Liver (tissue), 8 donors: ENCODE measurements at regions not wholly inside any gene's neighbourhood (a gene's known extent, or its start where the extent isn't known, plus 50 kb on each side); places are given as distances from the start of the nearest gene placed in this dataset.

Experiments used
- DNase-seq: peaks from one replicate; pipeline ENCODE4 v3.0.0-alpha.2; 2017; ENCODE audit warnings: low spot score
- H3K27ac ChIP-seq, 2 donors: one replicate each; pipeline ENCODE4 v1.7.0; 2013; ENCODE audit warnings: inconsistent platforms in 2 of 2, low read length in 2 of 2, control low read depth in 1 of 2, low read depth in 1 of 2, mild to moderate bottlenecking in 1 of 2
- H3K27me3 ChIP-seq, 4 donors: one replicate each; pipeline versions ENCODE4 v1.6.1 to v1.7.0; 2013; ENCODE audit warnings: low read length in 3 of 4, inconsistent platforms in 1 of 4, mild to moderate bottlenecking in 1 of 4, moderate library complexity in 1 of 4; ENCODE audit not compliant: control insufficient read depth in 4 of 4, insufficient read depth in 4 of 4
- H3K36me3 ChIP-seq, 4 donors: one replicate each; pipeline versions ENCODE4 v1.6.1 to v1.7.0; 2013; ENCODE audit warnings: low read length in 3 of 4, mild to moderate bottlenecking in 3 of 4, low read depth in 1 of 4, moderate library complexity in 1 of 4; ENCODE audit not compliant: control insufficient read depth in 4 of 4, insufficient read depth in 3 of 4
- H3K4me1 ChIP-seq, 4 donors: one replicate each; pipeline versions ENCODE4 v1.6.1 to v1.7.0; 2013; ENCODE audit warnings: low read length in 3 of 4, mild to moderate bottlenecking in 3 of 4, moderate library complexity in 1 of 4; ENCODE audit not compliant: control insufficient read depth in 4 of 4, insufficient read depth in 4 of 4
- H3K4me3 ChIP-seq, 3 donors: one replicate each; pipeline versions ENCODE4 v1.6.1 to v1.7.0; 2013; ENCODE audit warnings: low read length in 3 of 3, control low read depth in 1 of 3, low read depth in 1 of 3, mild to moderate bottlenecking in 1 of 3
- H3K9ac ChIP-seq, 2 donors: one replicate each; pipeline ENCODE4 v1.7.0; 2013; ENCODE audit warnings: low read length in 2 of 2, mild to moderate bottlenecking in 2 of 2, moderate library complexity in 2 of 2, control low read depth in 1 of 2, low read depth in 1 of 2
- H3K9me3 ChIP-seq, 4 donors: one replicate each; pipeline versions ENCODE4 v1.6.1 to v1.7.0; 2013; ENCODE audit warnings: low read length in 3 of 4; ENCODE audit not compliant: control insufficient read depth in 4 of 4
- ATF3 ChIP-seq: IDR thresholded peaks from 2 replicates; pipeline ENCODE4 v1.6.1; 2016; ENCODE audit warnings: antibody characterized with exemption
- EGR1 ChIP-seq, 2 donors: IDR thresholded peaks; 2 replicates each; pipeline ENCODE4 v1.6.1; 2016 to 2018; ENCODE audit warnings: antibody characterized with exemption in 2 of 2, low read depth in 2 of 2
- FOXA1 ChIP-seq: IDR thresholded peaks from 2 replicates; pipeline ENCODE4 v1.6.1; 2016; ENCODE audit warnings: antibody characterized with exemption
- FOXA2 ChIP-seq: IDR thresholded peaks from 2 replicates; pipeline ENCODE4 v1.6.1; 2016; ENCODE audit warnings: antibody characterized with exemption
- GABPA ChIP-seq, 2 donors: IDR thresholded peaks in 1 of 2; conservative IDR thresholded peaks in 1 of 2; 2 replicates each; pipeline ENCODE4 v1.6.1; 2016; ENCODE audit warnings: antibody characterized with exemption in 2 of 2, mild to moderate bottlenecking in 1 of 2, moderate library complexity in 1 of 2
- HNF4A ChIP-seq, 2 donors: conservative IDR thresholded peaks; 2 replicates each; pipeline ENCODE4 v1.6.1; 2016; ENCODE audit warnings: antibody characterized with exemption in 2 of 2, mild to moderate bottlenecking in 2 of 2
- HNF4G ChIP-seq: IDR thresholded peaks from 2 replicates; pipeline ENCODE4 v1.6.1; 2016; ENCODE audit warnings: antibody characterized with exemption
- JUND ChIP-seq, 2 donors: IDR thresholded peaks; 2 replicates each; pipeline ENCODE4 v1.6.1; 2016; ENCODE audit warnings: antibody characterized with exemption in 2 of 2
- NR2F2 ChIP-seq: IDR thresholded peaks from 2 replicates; pipeline ENCODE4 v1.6.1; 2016; ENCODE audit warnings: antibody characterized with exemption
- RAD21 ChIP-seq, 2 donors: IDR thresholded peaks; 2 replicates each; pipeline ENCODE4 v1.6.1; 2016; ENCODE audit warnings: antibody characterized with exemption in 2 of 2, mild to moderate bottlenecking in 2 of 2
- RXRA ChIP-seq, 2 donors: IDR thresholded peaks; 2 replicates each; pipeline ENCODE4 v1.6.1; 2017 to 2018; ENCODE audit warnings: antibody characterized with exemption in 2 of 2, mild to moderate bottlenecking in 1 of 2
- SP1 ChIP-seq: IDR thresholded peaks from 2 replicates; pipeline ENCODE4 v1.6.1; 2018; ENCODE audit warnings: antibody characterized with exemption, mild to moderate bottlenecking
- TAF1 ChIP-seq: conservative IDR thresholded peaks from 2 replicates; pipeline ENCODE4 v1.6.1; 2016; ENCODE audit warnings: antibody characterized with exemption, mild to moderate bottlenecking
- YY1 ChIP-seq: IDR thresholded peaks from 2 replicates; pipeline ENCODE4 v1.6.1; 2016; ENCODE audit warnings: antibody characterized with exemption, mild to moderate bottlenecking
- WGBS: extraction: QIAGEN DNeasy Blood & Tissue Kit; methylation state at CpG from one replicate; pipeline ENCODE4 v1.1.7; 2013; 5-methylcytosine and 5-hydroxymethylcytosine counted together
- TF ChIP-seq, protein P1 (sequence below): fragments of 150-350 bp; IDR thresholded peaks from 2 replicates; pipeline ENCODE4 v1.5.1; 2017; ENCODE audit warnings: improper control_type of control experiment, low read depth, low read length; ENCODE audit not compliant: missing input control
- TF ChIP-seq, protein P2 (sequence below): IDR thresholded peaks from 2 replicates; pipeline ENCODE4 v1.6.1; 2016; ENCODE audit warnings: antibody characterized with exemption, mild to moderate bottlenecking
- TF ChIP-seq, protein P3 (sequence below): IDR thresholded peaks from 2 replicates; pipeline ENCODE4 v1.6.1; 2016; ENCODE audit warnings: antibody characterized with exemption
- TF ChIP-seq, protein P4 (sequence below): IDR thresholded peaks from 2 replicates; pipeline ENCODE4 v1.6.1; 2016; ENCODE audit warnings: antibody characterized with exemption
- donor health status: healthy.
- donor health status: healthy.
- donor health status: healthy.
- donor health status: healthy.
- donor health status: healthy.

DNA sequence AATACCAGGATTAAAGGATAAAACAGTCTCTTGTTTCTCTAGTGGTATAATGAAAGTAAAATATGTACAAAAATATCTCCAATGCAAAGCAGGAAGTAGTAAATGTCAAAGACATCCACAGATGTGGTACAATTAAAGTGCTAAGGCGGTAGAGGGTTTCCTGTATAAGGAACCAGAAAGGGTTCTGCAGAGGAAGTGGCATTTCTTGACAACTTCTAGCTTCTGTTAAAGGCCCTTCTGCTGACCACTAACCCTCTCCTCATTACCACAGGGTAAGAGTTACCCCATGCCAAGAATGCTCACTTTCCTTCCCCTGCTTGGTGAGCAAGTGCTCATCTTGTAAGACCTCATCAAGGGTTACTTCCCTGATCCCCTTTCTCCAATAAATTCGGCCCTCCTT is 883.6 kb upstream of the NR2F2 start:
- Histone ChIP-seq H3K27me3 (no peaks in the 10 kb centered on the region), H3K36me3 (no peaks in the 10 kb centered on the region), H3K27ac (no peak overlapping the region), H3K9me3 (no peaks in the 10 kb centered on the region), H3K4me3 (no peak overlapping the region), H3K4me1 (no peaks in the 10 kb centered on the region), H3K9ac (no peak overlapping the region)
- TF ChIP-seq RAD21 (IDR thresholded peaks at IDR 0.05) (no peak), JUND (IDR thresholded peaks at IDR 0.05) (no peak), FOXA1 (no peak), RXRA (IDR thresholded peaks at IDR 0.05) (no peak), FOXA2 (no peak), NR2F2 (no peak), SP1 (no peak), GABPA (IDR thresholded peaks at IDR 0.05 in 1 of 2, conservative IDR thresholded peaks at IDR 0.05 in 1 of 2) (no peak), HNF4G (no peak), ATF3 (no peak), YY1 (no peak), TAF1 (no peak)
- TF ChIP-seq, protein P1, sequence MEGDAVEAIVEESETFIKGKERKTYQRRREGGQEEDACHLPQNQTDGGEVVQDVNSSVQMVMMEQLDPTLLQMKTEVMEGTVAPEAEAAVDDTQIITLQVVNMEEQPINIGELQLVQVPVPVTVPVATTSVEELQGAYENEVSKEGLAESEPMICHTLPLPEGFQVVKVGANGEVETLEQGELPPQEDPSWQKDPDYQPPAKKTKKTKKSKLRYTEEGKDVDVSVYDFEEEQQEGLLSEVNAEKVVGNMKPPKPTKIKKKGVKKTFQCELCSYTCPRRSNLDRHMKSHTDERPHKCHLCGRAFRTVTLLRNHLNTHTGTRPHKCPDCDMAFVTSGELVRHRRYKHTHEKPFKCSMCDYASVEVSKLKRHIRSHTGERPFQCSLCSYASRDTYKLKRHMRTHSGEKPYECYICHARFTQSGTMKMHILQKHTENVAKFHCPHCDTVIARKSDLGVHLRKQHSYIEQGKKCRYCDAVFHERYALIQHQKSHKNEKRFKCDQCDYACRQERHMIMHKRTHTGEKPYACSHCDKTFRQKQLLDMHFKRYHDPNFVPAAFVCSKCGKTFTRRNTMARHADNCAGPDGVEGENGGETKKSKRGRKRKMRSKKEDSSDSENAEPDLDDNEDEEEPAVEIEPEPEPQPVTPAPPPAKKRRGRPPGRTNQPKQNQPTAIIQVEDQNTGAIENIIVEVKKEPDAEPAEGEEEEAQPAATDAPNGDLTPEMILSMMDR, result no peak
- TF ChIP-seq, protein P2, sequence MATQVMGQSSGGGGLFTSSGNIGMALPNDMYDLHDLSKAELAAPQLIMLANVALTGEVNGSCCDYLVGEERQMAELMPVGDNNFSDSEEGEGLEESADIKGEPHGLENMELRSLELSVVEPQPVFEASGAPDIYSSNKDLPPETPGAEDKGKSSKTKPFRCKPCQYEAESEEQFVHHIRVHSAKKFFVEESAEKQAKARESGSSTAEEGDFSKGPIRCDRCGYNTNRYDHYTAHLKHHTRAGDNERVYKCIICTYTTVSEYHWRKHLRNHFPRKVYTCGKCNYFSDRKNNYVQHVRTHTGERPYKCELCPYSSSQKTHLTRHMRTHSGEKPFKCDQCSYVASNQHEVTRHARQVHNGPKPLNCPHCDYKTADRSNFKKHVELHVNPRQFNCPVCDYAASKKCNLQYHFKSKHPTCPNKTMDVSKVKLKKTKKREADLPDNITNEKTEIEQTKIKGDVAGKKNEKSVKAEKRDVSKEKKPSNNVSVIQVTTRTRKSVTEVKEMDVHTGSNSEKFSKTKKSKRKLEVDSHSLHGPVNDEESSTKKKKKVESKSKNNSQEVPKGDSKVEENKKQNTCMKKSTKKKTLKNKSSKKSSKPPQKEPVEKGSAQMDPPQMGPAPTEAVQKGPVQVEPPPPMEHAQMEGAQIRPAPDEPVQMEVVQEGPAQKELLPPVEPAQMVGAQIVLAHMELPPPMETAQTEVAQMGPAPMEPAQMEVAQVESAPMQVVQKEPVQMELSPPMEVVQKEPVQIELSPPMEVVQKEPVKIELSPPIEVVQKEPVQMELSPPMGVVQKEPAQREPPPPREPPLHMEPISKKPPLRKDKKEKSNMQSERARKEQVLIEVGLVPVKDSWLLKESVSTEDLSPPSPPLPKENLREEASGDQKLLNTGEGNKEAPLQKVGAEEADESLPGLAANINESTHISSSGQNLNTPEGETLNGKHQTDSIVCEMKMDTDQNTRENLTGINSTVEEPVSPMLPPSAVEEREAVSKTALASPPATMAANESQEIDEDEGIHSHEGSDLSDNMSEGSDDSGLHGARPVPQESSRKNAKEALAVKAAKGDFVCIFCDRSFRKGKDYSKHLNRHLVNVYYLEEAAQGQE, result no peak
- TF ChIP-seq, protein P3, sequence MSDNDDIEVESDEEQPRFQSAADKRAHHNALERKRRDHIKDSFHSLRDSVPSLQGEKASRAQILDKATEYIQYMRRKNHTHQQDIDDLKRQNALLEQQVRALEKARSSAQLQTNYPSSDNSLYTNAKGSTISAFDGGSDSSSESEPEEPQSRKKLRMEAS, result no peak
- DNase-seq, result no peak
- 43% methylated on average over 2 of the region's 2 CpGs for WGBS

GRCh38 chr15:95447486-95447885 is 883.0 kb upstream of the NR2F2 start:
- H3K4me3 ChIP-seq, result no peak overlapping the region
- DNase-seq, result no peak
- TF ChIP-seq TAF1, result no peak
- no peak for TF ChIP-seq FOXA1
- TF ChIP-seq FOXA2, result no peak
- no peak for TF ChIP-seq RXRA (IDR thresholded peaks at IDR 0.05)
- no peak for TF ChIP-seq EGR1 (IDR thresholded peaks at IDR 0.05; ENCODE audit: low read depth in 2 of 2)
- TF ChIP-seq, protein P3, result no peak
- TF ChIP-seq, protein P2, result no peak
- TF ChIP-seq GABPA (IDR thresholded peaks at IDR 0.05 in 1 of 2, conservative IDR thresholded peaks at IDR 0.05 in 1 of 2), result no peak
- TF ChIP-seq, protein P4, sequence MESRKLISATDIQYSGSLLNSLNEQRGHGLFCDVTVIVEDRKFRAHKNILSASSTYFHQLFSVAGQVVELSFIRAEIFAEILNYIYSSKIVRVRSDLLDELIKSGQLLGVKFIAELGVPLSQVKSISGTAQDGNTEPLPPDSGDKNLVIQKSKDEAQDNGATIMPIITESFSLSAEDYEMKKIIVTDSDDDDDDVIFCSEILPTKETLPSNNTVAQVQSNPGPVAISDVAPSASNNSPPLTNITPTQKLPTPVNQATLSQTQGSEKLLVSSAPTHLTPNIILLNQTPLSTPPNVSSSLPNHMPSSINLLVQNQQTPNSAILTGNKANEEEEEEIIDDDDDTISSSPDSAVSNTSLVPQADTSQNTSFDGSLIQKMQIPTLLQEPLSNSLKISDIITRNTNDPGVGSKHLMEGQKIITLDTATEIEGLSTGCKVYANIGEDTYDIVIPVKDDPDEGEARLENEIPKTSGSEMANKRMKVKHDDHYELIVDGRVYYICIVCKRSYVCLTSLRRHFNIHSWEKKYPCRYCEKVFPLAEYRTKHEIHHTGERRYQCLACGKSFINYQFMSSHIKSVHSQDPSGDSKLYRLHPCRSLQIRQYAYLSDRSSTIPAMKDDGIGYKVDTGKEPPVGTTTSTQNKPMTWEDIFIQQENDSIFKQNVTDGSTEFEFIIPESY, result no peak
- TF ChIP-seq HNF4A (conservative IDR thresholded peaks at IDR 0.05), result no peak
- TF ChIP-seq SP1, result no peak
- H3K27ac ChIP-seq, result no peak overlapping the region
- no peaks in the 10 kb centered on the region for H3K4me1 ChIP-seq
- no peaks in the 10 kb centered on the region for H3K9me3 ChIP-seq
- 91% methylated on average over 4 of the region's 4 CpGs for WGBS
- H3K36me3 ChIP-seq, result no peaks in the 10 kb centered on the region
- H3K27me3 ChIP-seq, result no peaks in the 10 kb centered on the region
- no peak overlapping the region for H3K9ac ChIP-seq
